HepG2 (cell line): ENCODE measurements at regions not wholly inside any gene's neighbourhood (a gene's known extent, or its start where the extent isn't known, plus 50 kb on each side); places are given as distances from the start of the nearest gene placed in this dataset.

ENCODE experiments used
- ATAC-seq: fragments of 200-7000 bp; cut with Tn5 transposase; 3 replicates; pipeline ENCODE4 v1.9.1; 2020; ENCODE audit warnings: mild to moderate bottlenecking, moderate library complexity
- BruUV-seq: library from RNA; stranded (reverse); fragments of 400-500 nt; replicated peaks from 2 replicates; lab custom pipeline; 2021; lab: Mats Ljungman, UMichigan
- CTCF ChIA-PET: fragments of 300-600 bp; formaldehyde crosslinking; extraction: SDS; loops from one replicate; lab custom pipeline; 2021; ENCODE audit warnings: low total read pairs, inconsistent platforms, low intra/inter-chr PET ratio; lab: Yijun Ruan, JAX
- POLR2A ChIA-PET: fragments of 350-600 bp; sonication (Branson Sonifier 250); formaldehyde crosslinking; loops from one replicate; lab custom pipeline; 2020; ENCODE audit warnings: antibody characterized with exemption, inconsistent platforms; lab: Yijun Ruan, JAX
- DNase-seq: peaks from one replicate; pipeline ENCODE4 v3.0.0-alpha.2; 2015; ENCODE audit warnings: low spot score
- FAIRE-seq: peaks from 3 replicates; lab custom pipeline; 2011; peaks lifted over from hg19 to GRCh38; lab: Jason Lieb, UNC
- H2AFZ ChIP-seq: one replicate; pipeline ENCODE4 v1.6.1; 2011; ENCODE audit warnings: low read length, inconsistent platforms
- H3K27ac ChIP-seq: fragments of 300-600 bp; 3 replicates; pipeline ENCODE4 v1.8.0; 2011; ENCODE audit warnings: mixed run types, mild to moderate bottlenecking, mixed read lengths, low read length, inconsistent platforms; ENCODE audit not compliant: insufficient read depth; ENCODE audit errors: extremely low read length
- H3K27me3 ChIP-seq, 2 experiments: fragments of 200-600 bp in 1 of 2; 2 replicates in 1 of 2; 3 replicates in 1 of 2; pipeline versions ENCODE4 v1.6.0 to v1.8.0; 2011; ENCODE audit warnings: low read length in 2 of 2, mild to moderate bottlenecking in 2 of 2, moderate library complexity in 2 of 2, inconsistent platforms in 1 of 2; ENCODE audit not compliant: insufficient read depth in 2 of 2, control insufficient read depth in 1 of 2
- H3K36me3 ChIP-seq, 2 experiments: fragments of 200-600 bp in 1 of 2; replicated peaks in 1 of 2; 2 replicates in 1 of 2; 3 replicates in 1 of 2; pipeline versions ENCODE4 v1.5.1 to v1.8.0; 2011; ENCODE audit warnings: low read length in 2 of 2, inconsistent platforms in 1 of 2; ENCODE audit not compliant: insufficient read depth in 2 of 2, control insufficient read depth in 1 of 2
- H3K4me1 ChIP-seq: 2 replicates; pipeline ENCODE4 v1.5.1; 2012; ENCODE audit warnings: low read length, inconsistent platforms; ENCODE audit not compliant: insufficient read depth
- H3K4me2 ChIP-seq: 2 replicates; pipeline ENCODE4 v1.6.0; 2011; ENCODE audit warnings: low read depth, low read length, inconsistent platforms
- H3K4me3 ChIP-seq, 3 experiments: fragments of 200-600 bp in 1 of 3; sonication (generic), shearing (Covaris generic) in 1 of 3; replicated peaks in 1 of 3; 2 replicates each; pipeline ENCODE4 v1.5.1; 2011 to 2016; ENCODE audit warnings: low read length in 3 of 3, inconsistent platforms in 2 of 3, low read depth in 2 of 3, mild to moderate bottlenecking in 2 of 3, control low read depth in 1 of 3, mixed read lengths in 1 of 3; ENCODE audit not compliant: insufficient read depth in 1 of 3
- H3K79me2 ChIP-seq: one replicate; pipeline ENCODE4 v1.6.1; 2011; ENCODE audit warnings: low read length, inconsistent platforms; ENCODE audit not compliant: insufficient read depth
- H3K9ac ChIP-seq: 2 replicates; pipeline ENCODE4 v1.6.0; 2011; ENCODE audit warnings: mild to moderate bottlenecking, low read depth, low read length, inconsistent platforms; ENCODE audit not compliant: insufficient read depth
- H3K9me3 ChIP-seq: 2 replicates; pipeline ENCODE4 v1.5.1; 2012; ENCODE audit warnings: mild to moderate bottlenecking, low read length
- H4K20me1 ChIP-seq: 2 replicates; pipeline ENCODE4 v1.6.0; 2011; ENCODE audit warnings: inconsistent platforms, mild to moderate bottlenecking, low read length, moderate library complexity; ENCODE audit not compliant: insufficient read depth
- EED ChIP-seq: sonication (generic); formaldehyde crosslinking; IDR thresholded peaks from 2 replicates; pipeline ENCODE4 v1.5.0; 2020; ENCODE audit warnings: mild to moderate bottlenecking, missing genetic modification reagents
- HDAC6 ChIP-seq: fragments of 200-600 bp; sonication (generic); IDR thresholded peaks from 2 replicates; pipeline ENCODE4 v1.7.0; 2017; ENCODE audit warnings: mild to moderate bottlenecking, antibody characterized with exemption, low read length, low read depth
- HMG20B ChIP-seq: conservative IDR thresholded peaks from 2 replicates; pipeline ENCODE4 v1.6.1; 2016; ENCODE audit warnings: missing genetic modification reagents, missing compliant biosample characterization
- JUN ChIP-seq: sonication (generic); formaldehyde crosslinking; IDR thresholded peaks from 2 replicates; pipeline ENCODE4 v1.4.0; 2020; ENCODE audit warnings: mild to moderate bottlenecking, missing genetic modification reagents
- LBX2 ChIP-seq: sonication (generic); formaldehyde crosslinking; IDR thresholded peaks from 2 replicates; pipeline ENCODE4 v1.5.0; 2020; ENCODE audit warnings: missing genetic modification reagents, mild to moderate bottlenecking, borderline replicate concordance
- MAF1 ChIP-seq: sonication (generic); formaldehyde crosslinking; IDR thresholded peaks from 2 replicates; pipeline ENCODE4 v1.5.0; 2020; ENCODE audit warnings: missing genetic modification reagents, borderline replicate concordance
- MYC ChIP-seq: sonication (generic); formaldehyde crosslinking; IDR thresholded peaks from 2 replicates; pipeline ENCODE4 v1.9.0; 2021; ENCODE audit warnings: missing genetic modification reagents, borderline replicate concordance
- NCOA5 ChIP-seq: sonication (generic); formaldehyde crosslinking; IDR thresholded peaks from 2 replicates; pipeline ENCODE4 v1.4.0; 2020; ENCODE audit warnings: missing genetic modification reagents
- NFE2 ChIP-seq: sonication (generic); formaldehyde crosslinking; IDR thresholded peaks from 2 replicates; pipeline ENCODE4 v1.4.0; 2020; ENCODE audit warnings: missing genetic modification reagents
- NFIB ChIP-seq: sonication (generic); formaldehyde crosslinking; IDR thresholded peaks from 2 replicates; pipeline ENCODE4 v1.9.0; 2021; ENCODE audit warnings: missing genetic modification reagents, mild to moderate bottlenecking, borderline replicate concordance
- PBX3 ChIP-seq: sonication (generic); formaldehyde crosslinking; IDR thresholded peaks from 2 replicates; pipeline ENCODE4 v1.8.1; 2023; ENCODE audit warnings: missing genetic modification reagents, inconsistent platforms, borderline replicate concordance
- PRDM15 ChIP-seq: sonication (generic); formaldehyde crosslinking; IDR thresholded peaks from 2 replicates; pipeline ENCODE4 v1.4.0; 2020; ENCODE audit warnings: missing genetic modification reagents
- RAD21 ChIP-seq: fragments of 450-650 bp; formaldehyde crosslinking; IDR thresholded peaks from 2 replicates; pipeline ENCODE4 v1.5.0; 2020; ENCODE audit warnings: mild to moderate bottlenecking
- ZFP37 ChIP-seq: sonication (generic); formaldehyde crosslinking; IDR thresholded peaks from 2 replicates; pipeline ENCODE4 v1.4.0; 2020; ENCODE audit warnings: missing genetic modification reagents, borderline replicate concordance
- ZFP82 ChIP-seq: sonication (generic); formaldehyde crosslinking; IDR thresholded peaks from 2 replicates; pipeline ENCODE4 v1.5.1; 2020; ENCODE audit warnings: mild to moderate bottlenecking, missing genetic modification reagents, borderline replicate concordance
- ZNF264 ChIP-seq: sonication (generic); formaldehyde crosslinking; IDR thresholded peaks from 2 replicates; pipeline ENCODE4 v1.4.0; 2020; ENCODE audit warnings: missing genetic modification reagents
- ZNF564 ChIP-seq: sonication (generic); formaldehyde crosslinking; IDR thresholded peaks from 2 replicates; pipeline ENCODE4 v1.8.1; 2023; ENCODE audit warnings: mild to moderate bottlenecking, missing genetic modification reagents
- ZNF572 ChIP-seq: sonication (generic); formaldehyde crosslinking; IDR thresholded peaks from 2 replicates; pipeline ENCODE4 v1.5.1; 2020; ENCODE audit warnings: mild to moderate bottlenecking, missing genetic modification reagents
- WGBS: methylation state at CpG from one replicate; pipeline ENCODE4 v1.1.6; 2017; ENCODE audit warnings: low lambda C conversion rate; 5-methylcytosine and 5-hydroxymethylcytosine counted together
- in situ Hi-C: cut with HindIII; loops from 2 replicates; pipeline ENCODE4 v1.10.0; 2017; ENCODE audit warnings: low pct_unique_long_range_greater_than_20kb; ENCODE audit not compliant: extremely low pct_ligation_motif_present
- intact Hi-C: fragments of 100-400 bp; cut with micrococcal nuclease; formaldehyde crosslinking; loops from one replicate; pipeline ENCODE4 v1.10.0; 2022; ENCODE audit not compliant: unreplicated experiment

GRCh38 chr17:13398853-13399252 is 202.9 kb downstream of the HS3ST3A1 start:
- no peaks in the 10 kb centered on the region for H4K20me1 ChIP-seq
- peaks cover 29% of the 10 kb centered on the region for H3K4me1 ChIP-seq
- CTCF ChIA-PET = no interaction called here
- in situ Hi-C loops (no loop called here), intact Hi-C loops (no loop called here)
- DNase-seq (no peak), FAIRE-seq (no peak), ATAC-seq (no peak)
- 35% methylated on average over 1 of the region's 1 CpG for whole genome bisulfite sequencing
- no peaks in the 10 kb centered on the region for H3K9me3 ChIP-seq
- H2AFZ ChIP-seq = no peak overlapping the region
- H3K27me3 ChIP-seq = no peaks in the 10 kb centered on the region
- POLR2A ChIA-PET = no interaction called here
- H3K4me3 ChIP-seq = no peak overlapping the region
- H3K9ac ChIP-seq = no peak overlapping the region
- no peak overlapping the region for H3K4me2 ChIP-seq
- no peak overlapping the region for H3K27ac ChIP-seq
- H3K36me3 ChIP-seq = no peaks in the 10 kb centered on the region
- TF ChIP-seq HDAC6 (no peak), EED (CRISPR knock-in tag) (no peak), ZFP82 (CRISPR knock-in tag) (no peak), MAF1 (CRISPR knock-in tag) (no peak), NCOA5 (no peak), ZNF572 (CRISPR knock-in tag) (no peak), NFIB (no peak), MYC (no peak), ZFP37 (no peak), JUN (CRISPR knock-in tag) (no peak), RAD21 (CRISPR knock-in tag) (no peak), ZNF564 (CRISPR knock-in tag) (no peak), HMG20B (CRISPR knock-in tag) (no peak), PBX3 (no peak), LBX2 (CRISPR knock-in tag) (no peak), ZNF264 (no peak), NFE2 (CRISPR knock-in tag) (no peak), PRDM15 (CRISPR knock-in tag) (no peak)
- H3K79me2 ChIP-seq = no peaks in the 10 kb centered on the region
- BruUV-seq = no TSS peak
